HEK293T (cell line): ENCODE measurements at regions not wholly inside any gene's neighbourhood (a gene's known extent, or its start where the extent isn't known, plus 50 kb on each side); places are given as distances from the start of the nearest gene placed in this dataset.

ENCODE experiments used
- CTCF ChIA-PET: fragments of 350-600 bp; formaldehyde crosslinking; extraction: SDS; loops from one replicate; lab custom pipeline; 2021; ENCODE audit warnings: antibody characterized with exemption, inconsistent platforms; lab: Yijun Ruan, JAX
- POLR2A ChIA-PET: fragments of 350-600 bp; formaldehyde crosslinking; extraction: SDS; loops from one replicate; lab custom pipeline; 2020; ENCODE audit warnings: antibody characterized with exemption, inconsistent platforms; lab: Yijun Ruan, JAX
- DNase-seq: peaks from one replicate; pipeline ENCODE4 v3.0.0; 2012; ENCODE audit warnings: mixed read lengths; ENCODE audit errors: extremely low spot score
- ARNT ChIP-seq: fragments of 450-650 bp; IDR thresholded peaks from 2 replicates; pipeline ENCODE4 v1.6.1; 2017; ENCODE audit warnings: mild to moderate bottlenecking
- BHLHE40 ChIP-seq: fragments of 450-650 bp; IDR thresholded peaks from 2 replicates; pipeline ENCODE4 v1.6.1; 2016; ENCODE audit warnings: mild to moderate bottlenecking, moderate library complexity, borderline replicate concordance
- CTBP1 ChIP-seq: fragments of 450-650 bp; IDR thresholded peaks from 2 replicates; pipeline ENCODE4 v1.6.1; 2016; ENCODE audit warnings: borderline replicate concordance
- ELF4 ChIP-seq: fragments of 450-650 bp; IDR thresholded peaks from 2 replicates; pipeline ENCODE4 v1.6.1; 2017; ENCODE audit warnings: antibody characterized with exemption
- FOXA1 ChIP-seq: fragments of 450-650 bp; IDR thresholded peaks from 2 replicates; pipeline ENCODE4 v1.6.1; 2016; ENCODE audit warnings: mild to moderate bottlenecking
- FOXK2 ChIP-seq: fragments of 450-650 bp; IDR thresholded peaks from 2 replicates; pipeline ENCODE4 v1.6.1; 2016; ENCODE audit warnings: mild to moderate bottlenecking
- FOXM1 ChIP-seq: fragments of 450-650 bp; IDR thresholded peaks from 2 replicates; pipeline ENCODE4 v1.6.1; 2017; ENCODE audit warnings: mild to moderate bottlenecking, borderline replicate concordance
- HDGF ChIP-seq: fragments of 450-650 bp; IDR thresholded peaks from 2 replicates; pipeline ENCODE4 v1.6.1; 2017; ENCODE audit warnings: antibody characterized with exemption, borderline replicate concordance
- L3MBTL2 ChIP-seq: fragments of 450-650 bp; conservative IDR thresholded peaks from 2 replicates; pipeline ENCODE4 v1.6.1; 2016; ENCODE audit warnings: mild to moderate bottlenecking
- LEF1 ChIP-seq: fragments of 450-650 bp; IDR thresholded peaks from 2 replicates; pipeline ENCODE4 v1.6.1; 2017; ENCODE audit warnings: mild to moderate bottlenecking, borderline replicate concordance
- NFRKB ChIP-seq: fragments of 450-650 bp; IDR thresholded peaks from 2 replicates; pipeline ENCODE4 v1.6.1; 2016; ENCODE audit warnings: mild to moderate bottlenecking, moderate library complexity
- SP1 ChIP-seq: fragments of 450-650 bp; IDR thresholded peaks from 2 replicates; pipeline ENCODE4 v1.6.1; 2017
- SUZ12 ChIP-seq: fragments of 450-650 bp; IDR thresholded peaks from 2 replicates; pipeline ENCODE4 v1.6.1; 2016; ENCODE audit warnings: mild to moderate bottlenecking
- TARDBP ChIP-seq: fragments of 450-650 bp; IDR thresholded peaks from 2 replicates; pipeline ENCODE4 v1.6.1; 2016
- ZNF384 ChIP-seq: fragments of 450-650 bp; IDR thresholded peaks from 2 replicates; pipeline ENCODE4 v1.6.1; 2016
- TF ChIP-seq, protein P1 (sequence below): fragments of 450-650 bp; IDR thresholded peaks from 2 replicates; pipeline ENCODE4 v1.6.1; 2016

DNA sequence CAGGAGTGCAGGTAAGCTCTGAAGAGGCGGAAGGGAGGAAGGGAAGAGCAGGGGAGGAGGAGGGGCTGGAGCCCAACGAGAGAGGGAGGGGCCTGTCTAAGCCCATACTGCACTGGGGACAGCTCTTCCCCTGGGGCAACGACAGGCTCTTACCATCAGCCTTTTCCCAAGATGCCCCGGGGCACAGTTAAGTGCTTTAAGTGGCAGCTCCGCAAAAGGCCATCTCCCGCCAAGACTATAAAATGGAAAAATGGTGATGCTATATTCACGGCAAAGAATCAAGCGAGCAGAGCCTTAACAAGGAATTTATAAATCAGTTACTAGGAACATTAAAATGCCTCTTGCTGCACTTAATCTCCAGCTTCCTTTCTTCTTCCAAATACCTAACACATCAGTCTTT lies 110.2 kb upstream of the NLRP1 start:
- CTCF ChIA-PET: interaction anchor here (0.7 kb wide), 1 partner anchor 9 kb away, joined by 3 read pairs; no protein-coding TSS in a partner anchor
- DNase-seq: peak; percentile 51

DNA sequence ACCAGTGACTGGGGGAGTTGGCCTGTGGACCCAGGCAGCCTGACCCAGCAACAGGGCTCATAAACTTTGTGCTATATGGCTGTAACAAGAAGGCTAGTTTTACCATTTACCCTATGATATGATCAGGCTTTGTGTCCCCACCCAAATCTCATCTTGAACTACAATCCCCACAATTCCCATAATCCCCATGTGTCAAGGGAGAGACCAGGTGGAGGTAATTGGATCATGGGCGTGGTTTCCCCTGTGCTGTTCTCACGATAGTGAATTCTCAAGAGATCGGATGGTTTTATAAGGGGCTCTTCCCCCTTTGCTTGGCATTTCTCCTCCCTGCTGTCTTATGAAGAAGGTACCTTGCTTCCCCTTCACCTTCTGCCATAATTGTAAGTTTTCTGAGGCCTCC lies 111.2 kb upstream of the NLRP1 start:
- no peak for TF ChIP-seq FOXM1
- no peak for TF ChIP-seq SP1
- TF ChIP-seq ZNF384: no peak
- DNase-seq: no peak
- CTCF ChIA-PET: interaction anchor here (1.5 kb wide), 1 partner anchor 10 kb away, joined by 8 read pairs; no protein-coding TSS in a partner anchor
- POLR2A ChIA-PET: no interaction called here

More for the DNA sequence above, 110.2 kb upstream of the NLRP1 start:
- no peak for TF ChIP-seq ELF4
- TF ChIP-seq LEF1: no peak
- TF ChIP-seq ZNF384: no peak
- no peak for TF ChIP-seq L3MBTL2
- no peak for TF ChIP-seq ARNT
- TF ChIP-seq TARDBP: no peak
- no peak for TF ChIP-seq BHLHE40
- TF ChIP-seq FOXM1: no peak
- no peak for TF ChIP-seq NFRKB
- no peak for TF ChIP-seq SUZ12
- TF ChIP-seq HDGF: no peak
- TF ChIP-seq, protein P1, sequence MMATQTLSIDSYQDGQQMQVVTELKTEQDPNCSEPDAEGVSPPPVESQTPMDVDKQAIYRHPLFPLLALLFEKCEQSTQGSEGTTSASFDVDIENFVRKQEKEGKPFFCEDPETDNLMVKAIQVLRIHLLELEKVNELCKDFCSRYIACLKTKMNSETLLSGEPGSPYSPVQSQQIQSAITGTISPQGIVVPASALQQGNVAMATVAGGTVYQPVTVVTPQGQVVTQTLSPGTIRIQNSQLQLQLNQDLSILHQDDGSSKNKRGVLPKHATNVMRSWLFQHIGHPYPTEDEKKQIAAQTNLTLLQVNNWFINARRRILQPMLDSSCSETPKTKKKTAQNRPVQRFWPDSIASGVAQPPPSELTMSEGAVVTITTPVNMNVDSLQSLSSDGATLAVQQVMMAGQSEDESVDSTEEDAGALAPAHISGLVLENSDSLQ: no peak
- TF ChIP-seq CTBP1: no peak
- no peak for TF ChIP-seq FOXA1
- no peak for TF ChIP-seq FOXK2
- no peak for TF ChIP-seq SP1
- POLR2A ChIA-PET: no interaction called here

DNA sequence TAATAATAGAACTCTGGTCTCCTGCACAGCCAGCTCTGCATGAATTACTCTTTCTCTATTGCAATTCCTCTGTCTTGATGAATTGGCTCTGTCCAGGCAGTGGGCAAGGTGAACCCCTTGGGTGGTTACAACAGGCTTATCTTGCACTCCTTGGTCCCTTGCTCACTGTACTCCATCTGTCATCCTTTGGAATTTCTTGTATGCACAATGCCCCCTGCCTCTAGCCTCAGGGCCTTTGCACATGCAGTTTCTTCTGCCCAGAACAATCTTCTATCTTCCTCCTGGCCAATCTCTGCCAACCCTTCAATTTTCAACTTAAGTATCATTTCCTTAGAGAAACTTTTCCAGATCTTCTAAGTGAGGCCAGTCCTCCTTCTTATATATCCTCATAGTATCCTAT lies 114.7 kb upstream of the NLRP1 start:
- ChIA-PET POLR2A (no interaction called here), CTCF (no interaction called here)
- no peak for DNase-seq
- no peak for TF ChIP-seq BHLHE40
- no peak for TF ChIP-seq CTBP1
- TF ChIP-seq, protein P1: no peak
- no peak for TF ChIP-seq SUZ12
- no peak for TF ChIP-seq NFRKB
- TF ChIP-seq ZNF384: no peak
- no peak for TF ChIP-seq ELF4
- no peak for TF ChIP-seq FOXA1
- TF ChIP-seq L3MBTL2: no peak
- no peak for TF ChIP-seq FOXM1
- no peak for TF ChIP-seq HDGF
- TF ChIP-seq FOXK2: no peak
- TF ChIP-seq SP1: no peak
- no peak for TF ChIP-seq TARDBP
- no peak for TF ChIP-seq ARNT
- no peak for TF ChIP-seq LEF1

DNA sequence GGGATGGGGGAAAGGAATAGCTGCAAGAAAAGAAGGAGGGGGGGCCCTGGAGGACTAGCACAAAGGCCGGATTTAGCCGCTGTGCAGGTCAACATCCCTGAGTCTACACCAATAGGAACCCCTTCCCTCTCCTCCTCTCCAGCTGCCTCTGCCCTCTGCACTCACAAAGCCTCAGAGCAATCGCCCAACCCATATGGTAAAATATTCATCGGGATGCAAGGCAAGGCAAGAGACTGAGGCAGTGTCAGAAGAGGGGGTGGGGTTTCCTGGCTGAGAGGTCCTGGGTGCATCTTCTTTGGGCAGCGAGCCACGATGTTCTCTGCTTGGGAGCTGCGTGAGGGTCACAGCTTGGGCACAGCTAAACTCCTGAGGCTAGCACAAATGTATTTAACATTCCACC lies 115.5 kb upstream of the NLRP1 start:
- TF ChIP-seq LEF1 (no peak), FOXM1 (no peak), CTBP1 (no peak), HDGF (no peak), FOXK2 (no peak), FOXA1 (no peak), L3MBTL2 (no peak), ZNF384 (no peak), BHLHE40 (no peak), NFRKB (no peak), ELF4 (no peak), TARDBP (no peak), SP1 (no peak), SUZ12 (no peak)
- TF ChIP-seq, protein P1: no peak
- CTCF ChIA-PET: no interaction called here
- POLR2A ChIA-PET: no interaction called here
- no peak for DNase-seq

DNA sequence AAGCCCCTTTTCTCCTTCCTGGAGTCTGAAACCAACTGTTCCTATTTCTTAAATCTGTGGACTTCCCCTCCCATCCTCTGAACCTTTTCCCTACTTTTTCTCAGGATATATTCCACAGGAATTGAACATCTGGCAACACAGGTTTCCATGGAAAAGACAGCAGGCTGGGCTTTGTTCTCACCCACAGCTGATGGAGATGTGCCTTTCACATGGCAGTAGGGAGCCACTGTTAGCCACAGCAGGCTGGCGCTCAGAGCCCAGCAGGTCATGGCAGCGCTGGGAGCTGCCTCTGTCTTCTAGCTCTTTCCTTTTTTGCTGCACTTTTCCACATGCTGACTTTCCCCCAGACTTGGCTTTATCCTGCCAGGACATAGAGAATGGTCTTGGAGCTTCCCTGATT lies 116.4 kb upstream of the NLRP1 start:
- ChIA-PET CTCF (no interaction called here), POLR2A (no interaction called here)
- TF ChIP-seq LEF1 (no peak), ZNF384 (no peak), SP1 (no peak), FOXK2 (no peak), FOXA1 (no peak), L3MBTL2 (no peak), FOXM1 (no peak)
- TF ChIP-seq, protein P1: no peak
- DNase-seq: no peak

DNA sequence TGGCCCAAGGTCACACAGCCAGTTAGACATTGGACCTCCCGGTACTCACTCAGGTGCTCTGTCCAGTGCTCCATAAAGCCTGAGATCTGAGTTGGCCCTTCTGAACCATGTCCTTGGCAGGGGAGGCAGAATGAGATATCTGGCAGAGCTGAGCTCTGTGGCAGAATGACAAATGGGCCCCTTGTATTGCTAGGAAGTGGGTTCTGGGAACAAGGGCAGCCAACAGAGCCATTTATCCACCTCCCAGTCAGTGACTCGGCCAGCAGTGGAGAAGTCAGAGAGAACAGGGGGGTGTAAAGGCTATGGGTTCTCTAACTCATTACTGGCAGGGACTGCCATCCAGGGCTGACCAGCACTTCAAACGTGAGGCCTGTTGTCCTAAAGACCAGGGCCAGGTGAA lies 117.1 kb upstream of the NLRP1 start:
- TF ChIP-seq L3MBTL2: no peak
- no peak for TF ChIP-seq SUZ12
- TF ChIP-seq FOXK2: no peak
- TF ChIP-seq TARDBP: no peak
- no peak for TF ChIP-seq FOXM1
- TF ChIP-seq, protein P1: no peak
- no peak for TF ChIP-seq LEF1
- no peak for TF ChIP-seq ZNF384
- TF ChIP-seq BHLHE40: no peak
- TF ChIP-seq HDGF: no peak
- TF ChIP-seq ARNT: no peak
- no peak for TF ChIP-seq ELF4
- TF ChIP-seq NFRKB: no peak
- no peak for TF ChIP-seq CTBP1
- no peak for TF ChIP-seq FOXA1
- DNase-seq: no peak
- ChIA-PET CTCF (no interaction called here), POLR2A (no interaction called here)
